HEK293T (cell line): ENCODE measurements at regions not wholly inside any gene's neighbourhood (a gene's known extent, or its start where the extent isn't known, plus 50 kb on each side); places are given as distances from the start of the nearest gene placed in this dataset.
"Not testable (repeated sequence)": the region's sequence is repeated elsewhere in the genome, so short reads cannot be mapped to it uniquely, and the experiment has no call there.

Experiments
- CTCF ChIA-PET: fragments of 350-600 bp; formaldehyde crosslinking; extraction: SDS; loops from one replicate; lab custom pipeline; 2021; ENCODE audit warnings: antibody characterized with exemption, inconsistent platforms; lab: Yijun Ruan, JAX
- POLR2A ChIA-PET: fragments of 350-600 bp; formaldehyde crosslinking; extraction: SDS; loops from one replicate; lab custom pipeline; 2020; ENCODE audit warnings: antibody characterized with exemption, inconsistent platforms; lab: Yijun Ruan, JAX
- DNase-seq: peaks from one replicate; pipeline ENCODE4 v3.0.0; 2012; ENCODE audit warnings: mixed read lengths; ENCODE audit errors: extremely low spot score
- ARNT ChIP-seq: fragments of 450-650 bp; IDR thresholded peaks from 2 replicates; pipeline ENCODE4 v1.6.1; 2017; ENCODE audit warnings: mild to moderate bottlenecking
- BHLHE40 ChIP-seq: fragments of 450-650 bp; IDR thresholded peaks from 2 replicates; pipeline ENCODE4 v1.6.1; 2016; ENCODE audit warnings: mild to moderate bottlenecking, moderate library complexity, borderline replicate concordance
- CTBP1 ChIP-seq: fragments of 450-650 bp; IDR thresholded peaks from 2 replicates; pipeline ENCODE4 v1.6.1; 2016; ENCODE audit warnings: borderline replicate concordance
- ELF4 ChIP-seq: fragments of 450-650 bp; IDR thresholded peaks from 2 replicates; pipeline ENCODE4 v1.6.1; 2017; ENCODE audit warnings: antibody characterized with exemption
- FOXA1 ChIP-seq: fragments of 450-650 bp; IDR thresholded peaks from 2 replicates; pipeline ENCODE4 v1.6.1; 2016; ENCODE audit warnings: mild to moderate bottlenecking
- FOXK2 ChIP-seq: fragments of 450-650 bp; IDR thresholded peaks from 2 replicates; pipeline ENCODE4 v1.6.1; 2016; ENCODE audit warnings: mild to moderate bottlenecking
- FOXM1 ChIP-seq: fragments of 450-650 bp; IDR thresholded peaks from 2 replicates; pipeline ENCODE4 v1.6.1; 2017; ENCODE audit warnings: mild to moderate bottlenecking, borderline replicate concordance
- HDGF ChIP-seq: fragments of 450-650 bp; IDR thresholded peaks from 2 replicates; pipeline ENCODE4 v1.6.1; 2017; ENCODE audit warnings: antibody characterized with exemption, borderline replicate concordance
- L3MBTL2 ChIP-seq: fragments of 450-650 bp; conservative IDR thresholded peaks from 2 replicates; pipeline ENCODE4 v1.6.1; 2016; ENCODE audit warnings: mild to moderate bottlenecking
- LEF1 ChIP-seq: fragments of 450-650 bp; IDR thresholded peaks from 2 replicates; pipeline ENCODE4 v1.6.1; 2017; ENCODE audit warnings: mild to moderate bottlenecking, borderline replicate concordance
- NFRKB ChIP-seq: fragments of 450-650 bp; IDR thresholded peaks from 2 replicates; pipeline ENCODE4 v1.6.1; 2016; ENCODE audit warnings: mild to moderate bottlenecking, moderate library complexity
- PKNOX1 ChIP-seq: fragments of 450-650 bp; IDR thresholded peaks from 2 replicates; pipeline ENCODE4 v1.6.1; 2016
- SP1 ChIP-seq: fragments of 450-650 bp; IDR thresholded peaks from 2 replicates; pipeline ENCODE4 v1.6.1; 2017
- SUZ12 ChIP-seq: fragments of 450-650 bp; IDR thresholded peaks from 2 replicates; pipeline ENCODE4 v1.6.1; 2016; ENCODE audit warnings: mild to moderate bottlenecking
- TARDBP ChIP-seq: fragments of 450-650 bp; IDR thresholded peaks from 2 replicates; pipeline ENCODE4 v1.6.1; 2016
- ZNF384 ChIP-seq: fragments of 450-650 bp; IDR thresholded peaks from 2 replicates; pipeline ENCODE4 v1.6.1; 2016

- ChIA-PET CTCF (no interaction called here), POLR2A (no interaction called here)
- no peak for DNase-seq
- no peak for TF ChIP-seq HDGF
- no peak for TF ChIP-seq TARDBP
- no peak for TF ChIP-seq FOXA1
- TF ChIP-seq PKNOX1: no peak
- TF ChIP-seq NFRKB: no peak
- TF ChIP-seq ELF4: no peak
- no peak for TF ChIP-seq CTBP1
- no peak for TF ChIP-seq ZNF384
- no peak for TF ChIP-seq L3MBTL2
- no peak for TF ChIP-seq BHLHE40
Measured at GRCh38 chr12:31817120-31817519, 88.3 kb upstream of the AMN1 start.

- no peak for TF ChIP-seq ARNT
- POLR2A ChIA-PET: no interaction called here
- CTCF ChIA-PET: no interaction called here
- no peak for DNase-seq
Measured at GRCh38 chr12:31815096-31815495, 86.3 kb upstream of the AMN1 start.

DNA sequence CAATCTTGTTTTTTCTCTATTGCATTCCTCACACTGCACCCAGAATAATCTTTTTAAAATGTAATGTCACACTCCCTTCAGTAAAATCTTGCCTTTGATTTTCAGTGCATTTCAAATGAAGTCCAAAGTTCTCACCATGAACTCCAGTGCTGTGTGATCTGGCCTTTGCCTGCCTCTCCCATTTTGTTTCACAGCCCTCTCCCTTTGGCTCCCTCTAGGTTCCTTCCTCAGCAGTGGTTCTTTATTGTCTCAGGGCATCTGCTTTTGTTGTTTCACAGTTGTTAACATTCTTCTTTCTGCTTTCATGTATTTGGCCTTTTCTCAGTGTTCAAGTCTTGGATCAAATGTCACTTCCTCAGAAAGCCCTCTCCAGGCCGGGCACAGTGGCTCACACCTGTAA, 84.5 kb upstream of the AMN1 start:
- CTCF ChIA-PET: no interaction called here
- DNase-seq: no peak
- POLR2A ChIA-PET: no interaction called here
- no peak for TF ChIP-seq LEF1
- TF ChIP-seq ZNF384: no peak
- TF ChIP-seq SUZ12: no peak
- TF ChIP-seq CTBP1: no peak
- no peak for TF ChIP-seq NFRKB
- TF ChIP-seq TARDBP: no peak

- ChIA-PET CTCF (no interaction called here), POLR2A (no interaction called here)
- DNase-seq: no peak
- TF ChIP-seq SUZ12: no peak
- TF ChIP-seq FOXM1: no peak
- no peak for TF ChIP-seq BHLHE40
- no peak for TF ChIP-seq SP1
- TF ChIP-seq TARDBP: no peak
- no peak for TF ChIP-seq NFRKB
- no peak for TF ChIP-seq L3MBTL2
- TF ChIP-seq FOXK2: no peak
- no peak for TF ChIP-seq ELF4
- TF ChIP-seq PKNOX1: no peak
- no peak for TF ChIP-seq FOXA1
Measured at GRCh38 chr12:31807773-31808097, 78.9 kb upstream of the AMN1 start.

- CTCF ChIA-PET, POLR2A ChIA-PET, DNase-seq: not testable (repeated sequence)
Measured at GRCh38 chr12:31807081-31807772, 78.4 kb upstream of the AMN1 start.

DNA sequence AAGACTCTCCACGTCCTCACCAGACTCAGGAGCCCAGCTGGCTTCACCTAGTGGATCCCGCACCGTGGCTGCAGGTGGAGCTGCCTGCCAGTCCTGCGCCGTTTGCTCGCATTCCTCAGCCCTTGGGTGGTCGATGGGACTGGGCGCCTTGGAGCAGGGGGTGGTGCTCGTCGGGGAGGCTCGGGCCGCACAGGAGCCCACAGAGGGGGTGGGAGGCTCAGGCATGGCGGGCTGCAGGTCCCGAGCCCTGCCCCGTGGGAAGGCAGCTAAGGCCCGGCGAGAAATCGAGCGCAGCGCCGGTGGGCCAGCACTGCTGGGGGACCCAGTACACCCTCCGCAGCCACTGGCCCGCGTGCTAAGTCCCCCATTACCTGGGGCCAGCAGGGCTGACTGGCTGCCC, 76.9 kb upstream of the AMN1 start:
- CTCF ChIA-PET, DNase-seq, POLR2A ChIA-PET: not testable (repeated sequence)

GRCh38 chr12:31804707-31805106, 75.9 kb upstream of the AMN1 start:
- POLR2A ChIA-PET, CTCF ChIA-PET, DNase-seq: not testable (repeated sequence)

DNA sequence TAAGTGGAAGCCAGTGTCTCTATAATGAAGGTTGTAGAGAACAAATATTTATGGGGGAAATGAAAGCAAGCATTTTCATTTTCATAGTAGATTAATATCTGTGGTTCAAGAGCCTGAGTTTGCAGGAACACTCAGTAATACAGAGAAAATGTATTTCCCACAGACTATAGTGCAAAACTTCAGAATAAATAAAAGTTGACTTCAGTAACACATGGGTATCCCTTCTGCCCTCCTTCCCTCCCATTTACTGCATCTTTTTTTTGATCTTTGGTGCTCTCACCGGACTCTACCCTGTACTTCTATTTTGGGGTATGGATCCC, 75.3 kb upstream of the AMN1 start:
- POLR2A ChIA-PET: no interaction called here
- no peak for DNase-seq
- CTCF ChIA-PET: no interaction called here
- TF ChIP-seq NFRKB (no peak), FOXK2 (no peak), LEF1 (no peak)

GRCh38 chr12:31803306-31804184, 74.7 kb upstream of the AMN1 start:
- ChIA-PET POLR2A (no interaction called here), CTCF (no interaction called here)
- DNase-seq: no peak
- TF ChIP-seq SUZ12 (no peak), SP1 (no peak), HDGF (no peak)
